ENCODE measurements at regions not wholly inside any gene's neighbourhood (a gene's known extent, or its start where the extent isn't known, plus 50 kb on each side); places are given as distances from the start of the nearest gene placed in this dataset.

DNA sequence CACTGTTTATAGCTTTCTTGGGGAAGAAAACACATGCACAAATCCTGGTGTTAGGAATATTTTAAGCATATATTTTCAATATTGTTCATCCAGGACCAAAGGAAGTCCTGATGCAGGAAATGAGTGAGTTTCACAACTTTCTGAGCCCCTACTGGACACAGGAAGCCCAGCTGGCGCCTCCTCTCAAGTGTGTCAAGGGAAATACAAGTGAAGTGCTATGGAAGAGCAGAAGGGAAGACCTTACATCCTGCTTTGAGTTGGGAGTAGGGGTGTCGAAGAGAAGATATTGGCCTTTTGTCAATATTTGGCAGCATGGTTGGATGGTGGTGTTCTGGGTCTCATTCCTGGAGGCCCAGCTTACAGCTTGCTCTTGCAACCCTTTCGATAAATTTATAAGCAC lies 66.1 kb upstream of the ZDHHC17 start (continued):
- TF ChIP-seq, protein P1, sequence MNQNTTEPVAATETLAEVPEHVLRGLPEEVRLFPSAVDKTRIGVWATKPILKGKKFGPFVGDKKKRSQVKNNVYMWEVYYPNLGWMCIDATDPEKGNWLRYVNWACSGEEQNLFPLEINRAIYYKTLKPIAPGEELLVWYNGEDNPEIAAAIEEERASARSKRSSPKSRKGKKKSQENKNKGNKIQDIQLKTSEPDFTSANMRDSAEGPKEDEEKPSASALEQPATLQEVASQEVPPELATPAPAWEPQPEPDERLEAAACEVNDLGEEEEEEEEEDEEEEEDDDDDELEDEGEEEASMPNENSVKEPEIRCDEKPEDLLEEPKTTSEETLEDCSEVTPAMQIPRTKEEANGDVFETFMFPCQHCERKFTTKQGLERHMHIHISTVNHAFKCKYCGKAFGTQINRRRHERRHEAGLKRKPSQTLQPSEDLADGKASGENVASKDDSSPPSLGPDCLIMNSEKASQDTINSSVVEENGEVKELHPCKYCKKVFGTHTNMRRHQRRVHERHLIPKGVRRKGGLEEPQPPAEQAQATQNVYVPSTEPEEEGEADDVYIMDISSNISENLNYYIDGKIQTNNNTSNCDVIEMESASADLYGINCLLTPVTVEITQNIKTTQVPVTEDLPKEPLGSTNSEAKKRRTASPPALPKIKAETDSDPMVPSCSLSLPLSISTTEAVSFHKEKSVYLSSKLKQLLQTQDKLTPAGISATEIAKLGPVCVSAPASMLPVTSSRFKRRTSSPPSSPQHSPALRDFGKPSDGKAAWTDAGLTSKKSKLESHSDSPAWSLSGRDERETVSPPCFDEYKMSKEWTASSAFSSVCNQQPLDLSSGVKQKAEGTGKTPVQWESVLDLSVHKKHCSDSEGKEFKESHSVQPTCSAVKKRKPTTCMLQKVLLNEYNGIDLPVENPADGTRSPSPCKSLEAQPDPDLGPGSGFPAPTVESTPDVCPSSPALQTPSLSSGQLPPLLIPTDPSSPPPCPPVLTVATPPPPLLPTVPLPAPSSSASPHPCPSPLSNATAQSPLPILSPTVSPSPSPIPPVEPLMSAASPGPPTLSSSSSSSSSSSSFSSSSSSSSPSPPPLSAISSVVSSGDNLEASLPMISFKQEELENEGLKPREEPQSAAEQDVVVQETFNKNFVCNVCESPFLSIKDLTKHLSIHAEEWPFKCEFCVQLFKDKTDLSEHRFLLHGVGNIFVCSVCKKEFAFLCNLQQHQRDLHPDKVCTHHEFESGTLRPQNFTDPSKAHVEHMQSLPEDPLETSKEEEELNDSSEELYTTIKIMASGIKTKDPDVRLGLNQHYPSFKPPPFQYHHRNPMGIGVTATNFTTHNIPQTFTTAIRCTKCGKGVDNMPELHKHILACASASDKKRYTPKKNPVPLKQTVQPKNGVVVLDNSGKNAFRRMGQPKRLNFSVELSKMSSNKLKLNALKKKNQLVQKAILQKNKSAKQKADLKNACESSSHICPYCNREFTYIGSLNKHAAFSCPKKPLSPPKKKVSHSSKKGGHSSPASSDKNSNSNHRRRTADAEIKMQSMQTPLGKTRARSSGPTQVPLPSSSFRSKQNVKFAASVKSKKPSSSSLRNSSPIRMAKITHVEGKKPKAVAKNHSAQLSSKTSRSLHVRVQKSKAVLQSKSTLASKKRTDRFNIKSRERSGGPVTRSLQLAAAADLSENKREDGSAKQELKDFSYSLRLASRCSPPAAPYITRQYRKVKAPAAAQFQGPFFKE (tag by site-specific recombination; IDR thresholded peaks at IDR 0.05; ENCODE audit: borderline replicate concordance), result no peak
- TF ChIP-seq ZNF184 (tag by site-specific recombination; IDR thresholded peaks at IDR 0.05) (no peak), ZNF248 (tag by site-specific recombination; IDR thresholded peaks at IDR 0.05) (no peak)

- ChIA-PET CTCF (interaction anchor here (1.2 to 1.8 kb wide), 2 partner anchors 9 to 49 kb away, joined by 3 to 8 read pairs; no protein-coding TSS in a partner anchor), POLR2A (no interaction called here)
- no peak overlapping the region for H3K4me3 ChIP-seq (ENCODE audit: low read depth, low read length)
Observed at GRCh38 chr12:76698316-76698715, 65.6 kb upstream of the ZDHHC17 start.

DNA sequence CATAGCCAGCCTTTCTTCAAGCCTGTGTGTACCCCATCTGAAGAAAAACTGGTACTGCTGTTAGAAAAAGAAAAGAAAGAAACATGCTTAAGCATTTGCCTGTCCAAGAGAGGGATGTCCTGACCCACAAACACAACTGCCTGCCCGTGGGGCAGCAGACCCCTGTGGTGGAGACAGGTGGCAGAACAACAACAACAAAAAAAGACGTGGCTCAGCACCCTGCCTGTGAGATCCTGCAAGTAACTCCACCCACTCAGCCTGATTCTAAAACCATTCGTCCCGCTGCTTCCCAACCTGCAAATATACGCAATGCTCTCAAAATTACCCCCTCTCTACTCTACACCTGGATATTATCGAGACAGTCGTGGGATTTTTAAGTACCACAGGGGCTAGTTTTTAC lies 64.9 kb upstream of the ZDHHC17 start:
- no peak overlapping the region for H3K27ac ChIP-seq (ENCODE audit: extremely low read depth, low read depth, low read length)
- no peak overlapping the region for H3K4me3 ChIP-seq (ENCODE audit: low read depth, low read length)
- no peak for TF ChIP-seq ZNF169 (tag by site-specific recombination; IDR thresholded peaks at IDR 0.05)
- TF ChIP-seq, protein P2, sequence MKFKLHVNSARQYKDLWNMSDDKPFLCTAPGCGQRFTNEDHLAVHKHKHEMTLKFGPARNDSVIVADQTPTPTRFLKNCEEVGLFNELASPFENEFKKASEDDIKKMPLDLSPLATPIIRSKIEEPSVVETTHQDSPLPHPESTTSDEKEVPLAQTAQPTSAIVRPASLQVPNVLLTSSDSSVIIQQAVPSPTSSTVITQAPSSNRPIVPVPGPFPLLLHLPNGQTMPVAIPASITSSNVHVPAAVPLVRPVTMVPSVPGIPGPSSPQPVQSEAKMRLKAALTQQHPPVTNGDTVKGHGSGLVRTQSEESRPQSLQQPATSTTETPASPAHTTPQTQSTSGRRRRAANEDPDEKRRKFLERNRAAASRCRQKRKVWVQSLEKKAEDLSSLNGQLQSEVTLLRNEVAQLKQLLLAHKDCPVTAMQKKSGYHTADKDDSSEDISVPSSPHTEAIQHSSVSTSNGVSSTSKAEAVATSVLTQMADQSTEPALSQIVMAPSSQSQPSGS (tag by site-specific recombination; IDR thresholded peaks at IDR 0.05; ENCODE audit: low read depth), result no peak
- no peaks in the 10 kb centered on the region for H3K9me3 ChIP-seq (ENCODE audit: control insufficient read depth, insufficient read depth, low read depth, low read length)
- CTCF ChIA-PET, result interaction anchor here (1.2 to 1.8 kb wide), 2 partner anchors 10 to 49 kb away, joined by 3 to 8 read pairs; no protein-coding TSS in a partner anchor
- H3K36me3 ChIP-seq (ENCODE audit: control insufficient read depth in 2 of 2, insufficient read depth in 1 of 2, low read length in 2 of 2), result no peaks in the 10 kb centered on the region
- POLR2A ChIA-PET, result no interaction called here
- H3K4me1 ChIP-seq (ENCODE audit: control insufficient read depth, insufficient read depth, low read length), result no peaks in the 10 kb centered on the region

More at GRCh38 chr12:76698316-76698715, 65.6 kb upstream of the ZDHHC17 start:
- Histone ChIP-seq H3K9me3 (ENCODE audit: control insufficient read depth, insufficient read depth, low read depth, low read length) (no peaks in the 10 kb centered on the region), H3K4me1 (ENCODE audit: control insufficient read depth, insufficient read depth, low read length) (no peaks in the 10 kb centered on the region), H3K27ac (ENCODE audit: extremely low read depth, low read depth, low read length) (no peak overlapping the region), H3K36me3 (ENCODE audit: control insufficient read depth in 2 of 2, insufficient read depth in 1 of 2, low read length in 2 of 2) (no peaks in the 10 kb centered on the region)
- TF ChIP-seq ZSCAN30 (tag by site-specific recombination; IDR thresholded peaks at IDR 0.05), result no peak
- TF ChIP-seq ZNF629 (tag by site-specific recombination; IDR thresholded peaks at IDR 0.05), result no peak
- peak; percentile 69; the same call in 1 of the 2 replicates for TF ChIP-seq ZNF677 (tag by site-specific recombination; IDR thresholded peaks at IDR 0.05)

DNA sequence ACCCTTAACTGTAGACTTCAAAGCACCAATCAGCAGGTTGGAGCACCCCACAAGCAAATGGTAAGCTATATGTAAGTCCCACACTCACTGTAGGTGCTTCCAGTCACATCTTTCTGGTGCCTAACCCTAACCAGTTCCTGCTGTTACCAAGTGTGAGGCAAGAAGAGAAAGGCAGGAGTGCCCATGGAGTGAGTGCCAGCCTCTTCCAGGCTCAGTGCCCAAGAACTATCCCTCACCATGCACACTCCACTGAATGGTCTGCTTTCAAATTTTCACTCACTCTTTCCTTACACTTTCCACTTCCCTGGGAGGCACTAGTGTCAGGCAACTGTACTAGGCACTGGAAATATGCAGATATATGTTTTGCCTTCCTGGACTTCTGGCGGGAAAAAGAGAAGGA lies 62.2 kb upstream of the ZDHHC17 start:
- ChIA-PET POLR2A (no interaction called here), CTCF (interaction anchor here (1.8 kb wide), 1 partner anchor 13 kb away, joined by 8 read pairs; no protein-coding TSS in a partner anchor)
- no peaks in the 10 kb centered on the region for H3K4me1 ChIP-seq (ENCODE audit: control insufficient read depth, insufficient read depth, low read length)
- no peak overlapping the region for H3K27ac ChIP-seq (ENCODE audit: extremely low read depth, low read depth, low read length)
- no peaks in the 10 kb centered on the region for H3K36me3 ChIP-seq (ENCODE audit: control insufficient read depth in 2 of 2, insufficient read depth in 1 of 2, low read length in 2 of 2)
- H3K4me3 ChIP-seq (ENCODE audit: low read depth, low read length), result no peak overlapping the region
- TF ChIP-seq ZNF19 (tag by site-specific recombination; IDR thresholded peaks at IDR 0.05; ENCODE audit: low read depth), result no peak
- TF ChIP-seq ZNF37A (tag by site-specific recombination; IDR thresholded peaks at IDR 0.05), result no peak
- TF ChIP-seq ZNF558 (tag by site-specific recombination; IDR thresholded peaks at IDR 0.05), result no peak
- H3K9me3 ChIP-seq (ENCODE audit: control insufficient read depth, insufficient read depth, low read depth, low read length), result no peaks in the 10 kb centered on the region
